ENCODE measurements at regions not wholly inside any gene's neighbourhood (a gene's known extent, or its start where the extent isn't known, plus 50 kb on each side); places are given as distances from the start of the nearest gene placed in this dataset.

- H3K9ac ChIP-seq (ENCODE audit: low read depth, low read length) = no peak overlapping the region
- no peak overlapping the region for H3K4me2 ChIP-seq (ENCODE audit: low read length)
Observed at GRCh38 chr3:159608311-159608710, 380.3 kb upstream of the IL12A start.

GRCh38 chr3:159609625-159610024 lies 379.0 kb upstream of the IL12A start:
- Histone ChIP-seq H3K9ac (ENCODE audit: low read depth, low read length) (no peak overlapping the region), H3K4me2 (ENCODE audit: low read length) (no peak overlapping the region), H3K36me3 (ENCODE audit: insufficient read depth, low read length) (no peaks in the 10 kb centered on the region), H3K9me3 (replicated peaks; ENCODE audit: low read length) (no peaks in the 10 kb centered on the region), H3K4me3 (ENCODE audit: low read length) (no peak overlapping the region), H3K27me3 (ENCODE audit: control insufficient read depth, insufficient read depth, low read length) (no peaks in the 10 kb centered on the region), H3K4me1 (ENCODE audit: control insufficient read depth, insufficient read depth, low read length) (no peaks in the 10 kb centered on the region)

More at GRCh38 chr3:159608311-159608710, 380.3 kb upstream of the IL12A start:
- Histone ChIP-seq H3K9me3 (replicated peaks; ENCODE audit: low read length) (no peaks in the 10 kb centered on the region), H3K27me3 (ENCODE audit: control insufficient read depth, insufficient read depth, low read length) (no peaks in the 10 kb centered on the region), H3K4me1 (ENCODE audit: control insufficient read depth, insufficient read depth, low read length) (peaks cover 6% of the 10 kb centered on the region), H3K4me3 (ENCODE audit: low read length) (no peak overlapping the region), H3K36me3 (ENCODE audit: insufficient read depth, low read length) (no peaks in the 10 kb centered on the region)

DNA sequence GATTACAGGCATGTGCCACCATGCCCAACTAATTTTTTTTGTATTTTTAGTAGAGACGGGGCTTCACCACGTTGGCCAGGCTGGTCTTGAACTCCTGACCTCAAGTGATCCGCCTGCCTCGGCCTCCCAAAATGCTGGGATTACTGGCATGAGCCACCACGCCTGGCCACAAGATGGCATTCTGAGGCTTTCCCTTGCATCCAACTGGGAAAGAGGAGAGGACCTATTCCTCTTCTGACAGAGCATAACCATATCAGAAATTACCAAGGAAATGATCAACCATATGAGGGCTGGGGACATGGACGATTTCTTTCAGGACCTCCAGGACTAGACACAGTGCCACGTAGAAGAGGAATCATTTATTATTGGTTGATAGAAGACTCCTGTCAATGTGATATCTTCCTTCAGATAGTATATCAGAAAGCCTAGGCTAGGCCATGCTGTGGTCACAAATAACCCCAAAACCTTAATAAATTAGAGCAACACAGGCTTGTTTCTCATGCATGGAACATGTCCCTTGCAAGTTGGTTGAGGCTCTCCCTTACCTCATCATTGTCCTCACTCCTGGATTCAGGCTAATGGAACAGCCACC lies 372.3 kb upstream of the IL12A start:
- no peaks in the 10 kb centered on the region for H3K27me3 ChIP-seq (ENCODE audit: control insufficient read depth, insufficient read depth, low read length)
- no peak overlapping the region for H3K4me3 ChIP-seq (ENCODE audit: low read length)
- H3K9ac ChIP-seq (ENCODE audit: low read depth, low read length) = no peak overlapping the region
- no peaks in the 10 kb centered on the region for H3K9me3 ChIP-seq (replicated peaks; ENCODE audit: low read length)
- no peaks in the 10 kb centered on the region for H3K36me3 ChIP-seq (ENCODE audit: insufficient read depth, low read length)
- H3K4me1 ChIP-seq (ENCODE audit: control insufficient read depth, insufficient read depth, low read length) = peaks cover 23% of the 10 kb centered on the region
- no peak overlapping the region for H3K4me2 ChIP-seq (ENCODE audit: low read length)

- Histone ChIP-seq H3K4me2 (ENCODE audit: low read length) (peak overlapping the region; percentile 49), H3K4me1 (ENCODE audit: control insufficient read depth, insufficient read depth, low read length) (peaks cover 25% of the 10 kb centered on the region), H3K4me3 (ENCODE audit: low read length) (no peak overlapping the region), H3K9ac (ENCODE audit: low read depth, low read length) (no peak overlapping the region), H3K9me3 (replicated peaks; ENCODE audit: low read length) (no peaks in the 10 kb centered on the region), H3K27me3 (ENCODE audit: control insufficient read depth, insufficient read depth, low read length) (no peaks in the 10 kb centered on the region), H3K36me3 (ENCODE audit: insufficient read depth, low read length) (no peaks in the 10 kb centered on the region)
Observed at GRCh38 chr3:159619341-159619885, 369.2 kb upstream of the IL12A start.

DNA sequence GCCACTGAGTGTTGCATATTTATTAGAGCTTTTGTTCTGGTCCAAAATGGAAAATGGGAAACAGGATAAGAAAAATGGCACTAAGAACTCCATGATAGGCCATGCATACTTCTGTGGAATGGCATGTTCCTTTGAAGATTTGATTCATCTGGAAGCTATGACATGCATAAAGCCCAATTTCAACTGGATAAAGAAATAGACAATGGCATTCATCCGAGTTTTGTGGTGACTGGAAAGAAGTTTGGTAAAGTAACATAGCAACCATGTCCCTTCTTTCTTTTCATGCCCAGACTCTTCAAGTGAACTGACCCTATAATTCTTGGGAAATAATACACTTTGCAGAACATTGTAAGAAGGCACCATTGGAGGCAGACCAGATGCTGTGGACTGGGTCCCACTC lies 368.4 kb upstream of the IL12A start:
- H3K27me3 ChIP-seq (ENCODE audit: control insufficient read depth, insufficient read depth, low read length) = no peaks in the 10 kb centered on the region
- H3K9me3 ChIP-seq (replicated peaks; ENCODE audit: low read length) = no peaks in the 10 kb centered on the region
- H3K9ac ChIP-seq (ENCODE audit: low read depth, low read length) = no peak overlapping the region
- H3K4me2 ChIP-seq (ENCODE audit: low read length) = peak overlapping the region; percentile 30
- no peaks in the 10 kb centered on the region for H3K36me3 ChIP-seq (ENCODE audit: insufficient read depth, low read length)
- H3K4me1 ChIP-seq (ENCODE audit: control insufficient read depth, insufficient read depth, low read length) = peaks cover 25% of the 10 kb centered on the region
- H3K4me3 ChIP-seq (ENCODE audit: low read length) = no peak overlapping the region

- Histone ChIP-seq H3K36me3 (ENCODE audit: insufficient read depth, low read length) (no peaks in the 10 kb centered on the region), H3K4me3 (ENCODE audit: low read length) (no peak overlapping the region), H3K9me3 (replicated peaks; ENCODE audit: low read length) (no peaks in the 10 kb centered on the region), H3K27me3 (ENCODE audit: control insufficient read depth, insufficient read depth, low read length) (no peaks in the 10 kb centered on the region), H3K4me1 (ENCODE audit: control insufficient read depth, insufficient read depth, low read length) (peaks cover 25% of the 10 kb centered on the region), H3K9ac (ENCODE audit: low read depth, low read length) (no peak overlapping the region), H3K4me2 (ENCODE audit: low read length) (peak overlapping the region; percentile 26)
Observed at GRCh38 chr3:159620873-159621272, 367.8 kb upstream of the IL12A start.

GRCh38 chr3:159624616-159625015 lies 364.0 kb upstream of the IL12A start:
- Histone ChIP-seq H3K9ac (ENCODE audit: low read depth, low read length) (no peak overlapping the region), H3K27me3 (ENCODE audit: control insufficient read depth, insufficient read depth, low read length) (no peaks in the 10 kb centered on the region), H3K4me1 (ENCODE audit: control insufficient read depth, insufficient read depth, low read length) (peaks cover 19% of the 10 kb centered on the region), H3K4me3 (ENCODE audit: low read length) (no peak overlapping the region), H3K36me3 (ENCODE audit: insufficient read depth, low read length) (no peaks in the 10 kb centered on the region), H3K4me2 (ENCODE audit: low read length) (no peak overlapping the region), H3K9me3 (replicated peaks; ENCODE audit: low read length) (no peaks in the 10 kb centered on the region)

DNA sequence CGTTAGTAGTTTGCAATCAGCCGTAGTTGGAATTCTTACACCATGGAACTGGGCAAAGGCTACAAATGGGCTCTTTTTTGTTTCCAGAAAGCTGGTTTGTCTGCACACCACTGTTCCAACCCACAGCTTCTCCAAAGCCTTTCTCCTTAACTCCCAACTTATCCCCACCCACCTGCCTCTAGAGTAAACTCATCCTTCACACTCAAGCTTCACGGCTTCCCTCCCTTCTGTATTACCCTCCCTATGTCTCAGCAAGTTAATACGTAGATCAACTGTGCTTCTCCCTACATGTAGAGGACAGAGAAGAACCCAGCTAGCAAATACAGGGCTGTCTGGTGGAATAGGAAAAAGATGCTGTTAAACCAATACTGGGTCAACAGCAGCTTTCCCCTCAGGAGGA lies 363.0 kb upstream of the IL12A start:
- Histone ChIP-seq H3K27me3 (ENCODE audit: control insufficient read depth, insufficient read depth, low read length) (no peaks in the 10 kb centered on the region), H3K9ac (ENCODE audit: low read depth, low read length) (no peak overlapping the region), H3K4me3 (ENCODE audit: low read length) (no peak overlapping the region), H3K36me3 (ENCODE audit: insufficient read depth, low read length) (no peaks in the 10 kb centered on the region), H3K4me1 (ENCODE audit: control insufficient read depth, insufficient read depth, low read length) (peaks cover 9% of the 10 kb centered on the region), H3K4me2 (ENCODE audit: low read length) (no peak overlapping the region), H3K9me3 (replicated peaks; ENCODE audit: low read length) (no peaks in the 10 kb centered on the region)

DNA sequence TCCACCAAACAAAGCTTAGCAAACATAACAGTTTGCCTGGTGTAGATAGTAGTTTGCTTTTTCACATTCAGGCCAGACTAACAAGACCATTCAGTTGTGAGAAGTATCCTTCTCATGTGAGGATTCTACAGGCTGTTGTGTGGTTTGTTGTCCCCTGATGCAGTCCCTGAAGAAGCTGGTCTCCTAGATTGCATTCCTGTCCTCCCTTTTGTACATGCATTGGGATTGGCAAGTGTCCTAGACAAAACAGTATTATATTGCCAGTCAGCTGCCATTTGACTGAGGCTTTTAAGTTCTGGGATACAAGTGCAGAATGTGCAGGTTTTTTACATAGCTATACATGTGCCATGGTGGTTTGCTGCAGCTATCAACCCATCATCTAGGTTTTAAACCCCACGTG lies 362.0 kb upstream of the IL12A start:
- Histone ChIP-seq H3K27me3 (ENCODE audit: control insufficient read depth, insufficient read depth, low read length) (no peaks in the 10 kb centered on the region), H3K9me3 (replicated peaks; ENCODE audit: low read length) (no peaks in the 10 kb centered on the region), H3K36me3 (ENCODE audit: insufficient read depth, low read length) (no peaks in the 10 kb centered on the region), H3K9ac (ENCODE audit: low read depth, low read length) (no peak overlapping the region), H3K4me3 (ENCODE audit: low read length) (no peak overlapping the region), H3K4me2 (ENCODE audit: low read length) (no peak overlapping the region), H3K4me1 (ENCODE audit: control insufficient read depth, insufficient read depth, low read length) (peaks cover 3% of the 10 kb centered on the region)

DNA sequence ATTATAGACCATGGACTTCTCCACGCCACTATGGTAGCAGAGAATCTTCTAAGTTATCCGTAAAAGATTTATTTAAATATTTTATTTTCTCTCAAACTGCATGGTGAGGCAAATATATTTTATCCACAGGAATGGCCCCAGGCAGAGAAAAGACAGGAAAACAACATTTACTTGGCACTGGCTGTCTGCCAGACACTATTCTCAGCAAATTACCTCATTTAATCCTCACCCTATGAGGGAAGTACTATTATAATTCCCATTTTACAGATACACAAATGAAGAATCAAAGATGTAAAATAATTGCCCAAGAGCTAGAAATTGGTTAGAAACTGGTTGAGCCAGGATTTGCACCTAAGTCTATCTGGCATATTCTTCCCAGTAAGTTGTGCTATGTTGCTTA lies 361.4 kb upstream of the IL12A start:
- no peaks in the 10 kb centered on the region for H3K4me1 ChIP-seq (ENCODE audit: control insufficient read depth, insufficient read depth, low read length)
- no peak overlapping the region for H3K4me3 ChIP-seq (ENCODE audit: low read length)
- H3K36me3 ChIP-seq (ENCODE audit: insufficient read depth, low read length) = no peaks in the 10 kb centered on the region
- no peaks in the 10 kb centered on the region for H3K27me3 ChIP-seq (ENCODE audit: control insufficient read depth, insufficient read depth, low read length)
- no peaks in the 10 kb centered on the region for H3K9me3 ChIP-seq (replicated peaks; ENCODE audit: low read length)
- H3K9ac ChIP-seq (ENCODE audit: low read depth, low read length) = no peak overlapping the region
- H3K4me2 ChIP-seq (ENCODE audit: low read length) = no peak overlapping the region

DNA sequence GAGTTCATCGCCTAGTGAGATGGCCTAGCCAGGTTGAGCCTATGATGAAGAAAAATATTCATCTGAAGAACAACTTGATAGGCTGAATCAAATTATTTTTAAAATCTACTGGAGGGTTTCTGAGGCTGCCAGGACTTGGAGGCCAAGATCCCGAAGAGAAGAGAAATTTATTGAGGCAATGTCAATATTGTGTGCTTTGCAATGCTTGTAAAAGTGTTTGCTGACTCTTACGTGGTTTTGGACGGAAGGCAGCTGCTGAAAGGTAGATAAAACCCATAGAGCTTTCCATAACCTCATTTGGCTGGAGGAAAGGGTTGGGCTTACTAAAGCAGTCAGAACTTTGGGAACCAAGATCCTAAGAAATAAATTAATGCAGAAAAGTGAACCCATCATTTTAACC lies 361.0 kb upstream of the IL12A start:
- Histone ChIP-seq H3K9me3 (replicated peaks; ENCODE audit: low read length) (no peaks in the 10 kb centered on the region), H3K36me3 (ENCODE audit: insufficient read depth, low read length) (no peaks in the 10 kb centered on the region), H3K27me3 (ENCODE audit: control insufficient read depth, insufficient read depth, low read length) (no peaks in the 10 kb centered on the region), H3K4me2 (ENCODE audit: low read length) (no peak overlapping the region), H3K4me1 (ENCODE audit: control insufficient read depth, insufficient read depth, low read length) (no peaks in the 10 kb centered on the region), H3K4me3 (ENCODE audit: low read length) (no peak overlapping the region), H3K9ac (ENCODE audit: low read depth, low read length) (no peak overlapping the region)

GRCh38 chr3:159629329-159630084 lies 359.1 kb upstream of the IL12A start:
- H3K9ac ChIP-seq (ENCODE audit: low read depth, low read length) = no peak overlapping the region
- no peaks in the 10 kb centered on the region for H3K27me3 ChIP-seq (ENCODE audit: control insufficient read depth, insufficient read depth, low read length)
- no peaks in the 10 kb centered on the region for H3K9me3 ChIP-seq (replicated peaks; ENCODE audit: low read length)
- peaks cover 5% of the 10 kb centered on the region for H3K4me1 ChIP-seq (ENCODE audit: control insufficient read depth, insufficient read depth, low read length)
- H3K4me3 ChIP-seq (ENCODE audit: low read length) = no peak overlapping the region
- H3K36me3 ChIP-seq (ENCODE audit: insufficient read depth, low read length) = no peaks in the 10 kb centered on the region
- H3K4me2 ChIP-seq (ENCODE audit: low read length) = no peak overlapping the region
